Endothelial cell of umbilical vein (primary cell): ENCODE measurements at regions not wholly inside any gene's neighbourhood (a gene's known extent, or its start where the extent isn't known, plus 50 kb on each side); places are given as distances from the start of the nearest gene placed in this dataset.

Experiments
- CTCF ChIP-seq, 2 donors: IDR thresholded peaks; 1 replicate in 1 of 2; 2 replicates in 1 of 2; pipeline ENCODE4 v1.5.1; 2011; ENCODE audit warnings: low read length in 2 of 2, mild to moderate bottlenecking in 2 of 2, moderate library complexity in 2 of 2, control low read depth in 1 of 2, inconsistent platforms in 1 of 2, low read depth in 1 of 2; ENCODE audit not compliant: insufficient read depth in 1 of 2; ENCODE audit errors: extremely low read depth in 1 of 2
- EZH2 ChIP-seq: IDR thresholded peaks from 2 replicates; pipeline ENCODE4 v1.6.1; 2012; ENCODE audit warnings: borderline replicate concordance, low read depth, mild to moderate bottlenecking, moderate library complexity, low read length, inconsistent platforms; ENCODE audit not compliant: severe bottlenecking
- FOS ChIP-seq: IDR thresholded peaks from 2 replicates; pipeline ENCODE4 v1.6.1; 2011; ENCODE audit warnings: mild to moderate bottlenecking, low read length, moderate library complexity, borderline replicate concordance; ENCODE audit not compliant: insufficient read depth
- GATA2 ChIP-seq: IDR thresholded peaks from 2 replicates; pipeline ENCODE4 v1.7.0; 2011; ENCODE audit warnings: low read depth, mild to moderate bottlenecking, moderate library complexity, mixed read lengths, low read length; ENCODE audit not compliant: insufficient read length, insufficient read depth
- MYC ChIP-seq: IDR thresholded peaks from one replicate; pipeline ENCODE4 v1.6.1; 2011; ENCODE audit warnings: mild to moderate bottlenecking, low read depth, low read length
- POLR2A ChIP-seq: IDR thresholded peaks from 2 replicates; pipeline ENCODE4 v1.6.1; 2012; ENCODE audit warnings: low read depth, mild to moderate bottlenecking, control low read depth, low read length
- POLR2AphosphoS5 ChIP-seq: IDR thresholded peaks from 2 replicates; pipeline ENCODE4 v1.6.1; 2012; ENCODE audit warnings: low read depth, mild to moderate bottlenecking, control low read depth, low read length, moderate library complexity; ENCODE audit not compliant: insufficient read depth
- TF ChIP-seq, protein P1 (sequence below): IDR thresholded peaks from 2 replicates; pipeline ENCODE4 v1.6.1; 2011; ENCODE audit not compliant: insufficient read depth, insufficient read length

DNA sequence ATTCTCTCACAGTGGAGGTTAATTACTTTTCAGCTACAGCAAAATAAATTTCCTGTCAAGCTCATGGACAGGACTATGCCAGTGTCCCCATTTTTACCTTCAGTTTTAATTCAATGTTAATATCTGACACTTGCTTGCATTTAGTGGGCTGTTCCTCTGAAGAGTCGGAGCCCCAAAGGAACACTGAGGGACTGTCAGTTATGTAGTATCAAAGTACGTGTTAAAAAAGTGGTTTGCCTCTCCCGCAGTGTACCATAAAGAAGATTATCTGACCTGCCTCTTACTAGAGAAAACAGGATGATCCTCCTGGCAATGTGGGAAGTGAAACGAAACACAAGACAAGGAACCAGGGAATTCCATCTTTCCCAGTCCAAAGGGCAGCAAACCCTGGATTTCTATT, 1010.9 kb upstream of the PHF14 start:
- TF ChIP-seq GATA2 (no peak), CTCF (IDR thresholded peaks at IDR 0.05; ENCODE audit: extremely low read depth in 1 of 2, insufficient read depth in 1 of 2, low read depth in 1 of 2, low read length in 2 of 2) (no peak), EZH2 (no peak), POLR2A (no peak), POLR2AphosphoS5 (no peak), MYC (no peak), FOS (no peak)
- TF ChIP-seq, protein P1, sequence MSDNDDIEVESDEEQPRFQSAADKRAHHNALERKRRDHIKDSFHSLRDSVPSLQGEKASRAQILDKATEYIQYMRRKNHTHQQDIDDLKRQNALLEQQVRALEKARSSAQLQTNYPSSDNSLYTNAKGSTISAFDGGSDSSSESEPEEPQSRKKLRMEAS: no peak
